HG03064 (cell line): ENCODE measurements at regions not wholly inside any gene's neighbourhood (a gene's known extent, or its start where the extent isn't known, plus 50 kb on each side); places are given as distances from the start of the nearest gene placed in this dataset.
A peak's percentile ranks its signal among the peaks of the same experiment; 100 is the strongest.

Source experiments
- ATAC-seq: cut with Tn5 transposase; IDR thresholded peaks from one replicate; pipeline ENCODE4 v1.9.1; 2021; ENCODE audit warnings: low read depth; ENCODE audit not compliant: unreplicated experiment

DNA sequence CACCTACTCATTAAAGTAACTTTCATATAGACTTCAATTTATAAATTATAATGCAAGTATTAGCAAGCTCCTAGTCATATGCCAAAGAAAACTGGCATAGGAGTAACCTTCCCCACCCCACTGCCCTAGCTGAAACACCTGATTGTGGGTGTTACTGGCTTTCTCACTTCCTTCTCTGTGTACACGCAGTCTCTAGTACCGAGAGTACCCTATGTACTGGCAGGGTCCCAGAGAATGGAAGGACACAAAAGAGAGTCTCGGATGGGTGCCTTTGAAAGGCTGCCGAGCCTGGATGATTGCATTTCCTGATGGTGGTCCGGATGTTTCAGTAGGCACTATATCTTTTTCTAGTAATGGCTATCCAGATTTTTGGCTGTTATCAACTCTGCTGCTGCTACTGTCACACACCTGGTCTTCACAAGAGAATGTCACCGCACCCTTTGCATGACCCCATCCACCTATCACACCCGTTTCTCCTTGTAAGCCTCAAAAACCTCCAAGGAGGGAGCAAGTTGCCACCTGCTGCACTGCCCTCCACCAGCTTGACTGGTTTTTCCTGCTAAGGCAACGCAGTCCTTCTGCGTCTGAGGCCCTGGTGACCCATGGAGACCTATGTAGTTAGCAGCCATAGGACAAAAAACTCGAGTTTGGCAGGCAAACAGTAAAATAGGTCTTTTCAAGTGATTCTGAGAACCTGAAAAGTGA, 53.8 kb upstream of the CLINT1 start:
- ATAC-seq = peak; percentile 90

DNA sequence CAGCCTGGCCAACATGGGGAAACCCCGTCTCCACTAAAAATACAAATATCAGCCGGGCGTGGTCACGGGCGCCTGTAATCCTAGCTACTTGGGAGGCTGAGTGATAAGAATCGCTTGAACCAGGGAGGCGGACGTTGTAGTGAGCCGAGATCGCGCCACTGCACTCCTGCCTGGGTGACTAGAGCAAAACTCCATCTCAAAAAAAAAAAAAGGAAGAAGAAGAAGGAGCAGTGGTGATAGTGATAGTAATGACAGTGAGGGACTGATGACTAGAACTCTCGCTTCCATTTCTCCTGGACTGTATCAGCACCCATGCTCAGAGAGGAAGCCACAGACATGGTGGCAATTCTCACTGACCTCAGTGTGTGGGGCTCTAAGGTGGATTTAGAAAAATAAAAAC, 52.6 kb upstream of the CLINT1 start:
- no peak for ATAC-seq
